ENCODE measurements at regions not wholly inside any gene's neighbourhood (a gene's known extent, or its start where the extent isn't known, plus 50 kb on each side); places are given as distances from the start of the nearest gene placed in this dataset.

DNA sequence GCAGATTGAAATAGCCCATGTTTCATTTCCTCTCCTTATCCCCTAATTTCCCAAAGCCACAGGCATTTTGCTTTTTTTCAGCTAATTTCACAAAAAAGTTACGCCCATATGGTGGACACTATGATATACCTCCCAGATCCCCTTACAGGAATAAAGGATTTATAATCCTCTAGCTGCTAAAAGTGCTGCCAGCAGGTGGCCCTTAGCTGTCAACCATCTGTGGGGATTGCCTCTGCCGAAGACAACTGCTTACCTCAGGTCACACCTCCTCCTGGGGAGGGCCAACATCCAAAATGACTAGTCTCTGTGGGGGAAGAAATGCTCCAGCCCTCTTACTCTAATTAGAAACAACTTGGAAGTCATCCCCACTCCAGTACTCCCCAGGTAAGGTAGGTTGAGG lies 61.0 kb upstream of the EPB41L3 start:
- TF ChIP-seq POLR2AphosphoS5 (IDR thresholded peaks at IDR 0.05; ENCODE audit: borderline replicate concordance, low read depth, low read length): no peak
- TF ChIP-seq EZH2 (IDR thresholded peaks at IDR 0.05): no peak
